IMR-90 (cell line): ENCODE measurements at regions not wholly inside any gene's neighbourhood (a gene's known extent, or its start where the extent isn't known, plus 50 kb on each side); places are given as distances from the start of the nearest gene placed in this dataset.

ENCODE experiments used
- BHLHE40 ChIP-seq: fragments of 150-350 bp; IDR thresholded peaks from 2 replicates; pipeline ENCODE4 v1.6.1; 2016; ENCODE audit warnings: mild to moderate bottlenecking, low read depth, low read length
- CEBPB ChIP-seq: IDR thresholded peaks from 2 replicates; pipeline ENCODE4 v1.6.1; 2012; ENCODE audit warnings: low read depth, low read length, improper control_type of control experiment
- CHD1 ChIP-seq: IDR thresholded peaks from 2 replicates; pipeline ENCODE4 v1.6.1; 2012; ENCODE audit warnings: low read depth, low read length, improper control_type of control experiment
- FOS ChIP-seq: fragments of 150-350 bp; IDR thresholded peaks from 2 replicates; pipeline ENCODE4 v1.6.1; 2016; ENCODE audit warnings: low read depth, low read length
- MAFK ChIP-seq: IDR thresholded peaks from 2 replicates; pipeline ENCODE4 v1.6.1; 2012; ENCODE audit warnings: low read depth, low read length, improper control_type of control experiment
- MAZ ChIP-seq: IDR thresholded peaks from 2 replicates; pipeline ENCODE4 v1.6.1; 2012; ENCODE audit warnings: low read depth, mild to moderate bottlenecking, low read length, improper control_type of control experiment, moderate library complexity, borderline replicate concordance
- NFE2L2 ChIP-seq: fragments of 150-350 bp; IDR thresholded peaks from 2 replicates; pipeline ENCODE4 v1.6.1; 2016; ENCODE audit warnings: low read depth, mild to moderate bottlenecking, low read length
- POLR2A ChIP-seq: IDR thresholded peaks from 2 replicates; pipeline ENCODE4 v1.6.1; 2012; ENCODE audit warnings: mild to moderate bottlenecking, low read depth, low read length
- RAD21 ChIP-seq: IDR thresholded peaks from 2 replicates; pipeline ENCODE4 v1.6.1; 2012; ENCODE audit warnings: low read length, improper control_type of control experiment
- RFX5 ChIP-seq: IDR thresholded peaks from 2 replicates; pipeline ENCODE4 v1.8.0; 2012; ENCODE audit warnings: low read depth, mild to moderate bottlenecking, low read length, moderate library complexity
- TF ChIP-seq, protein P1 (sequence below): conservative IDR thresholded peaks from 2 replicates; pipeline ENCODE4 v1.5.1; 2012; ENCODE audit warnings: mild to moderate bottlenecking, low read depth, low read length, improper control_type of control experiment
- TF ChIP-seq, protein P2 (sequence below): fragments of 150-350 bp; IDR thresholded peaks from 2 replicates; pipeline ENCODE4 v1.6.1; 2017; ENCODE audit warnings: mild to moderate bottlenecking, antibody characterized with exemption, low read length, low read depth

DNA sequence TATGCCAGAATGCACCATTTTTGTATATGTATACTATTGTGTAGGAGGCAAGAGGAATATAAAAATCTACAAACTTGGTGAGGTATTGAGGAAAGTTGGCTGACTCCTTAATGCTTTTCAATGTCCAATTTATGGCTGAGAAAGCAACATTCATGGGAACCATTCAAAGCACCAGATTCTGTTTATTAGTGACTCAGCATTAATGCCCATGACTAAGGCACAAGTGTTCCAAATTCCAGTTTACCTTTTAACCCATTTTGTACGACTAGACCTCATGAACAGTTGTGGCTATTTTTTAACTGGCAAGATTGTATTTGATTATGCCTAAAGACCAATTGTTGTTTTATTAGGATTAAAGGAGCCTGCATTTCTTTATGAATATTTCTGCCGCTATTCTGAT lies 375.4 kb upstream of the ATP2B1 start:
- TF ChIP-seq CHD1 (no peak), RAD21 (no peak), BHLHE40 (no peak), POLR2A (no peak), MAFK (peak; percentile 83), FOS (no peak), MAZ (no peak), CEBPB (no peak), NFE2L2 (peak; percentile 92), RFX5 (no peak)
- TF ChIP-seq, protein P1, sequence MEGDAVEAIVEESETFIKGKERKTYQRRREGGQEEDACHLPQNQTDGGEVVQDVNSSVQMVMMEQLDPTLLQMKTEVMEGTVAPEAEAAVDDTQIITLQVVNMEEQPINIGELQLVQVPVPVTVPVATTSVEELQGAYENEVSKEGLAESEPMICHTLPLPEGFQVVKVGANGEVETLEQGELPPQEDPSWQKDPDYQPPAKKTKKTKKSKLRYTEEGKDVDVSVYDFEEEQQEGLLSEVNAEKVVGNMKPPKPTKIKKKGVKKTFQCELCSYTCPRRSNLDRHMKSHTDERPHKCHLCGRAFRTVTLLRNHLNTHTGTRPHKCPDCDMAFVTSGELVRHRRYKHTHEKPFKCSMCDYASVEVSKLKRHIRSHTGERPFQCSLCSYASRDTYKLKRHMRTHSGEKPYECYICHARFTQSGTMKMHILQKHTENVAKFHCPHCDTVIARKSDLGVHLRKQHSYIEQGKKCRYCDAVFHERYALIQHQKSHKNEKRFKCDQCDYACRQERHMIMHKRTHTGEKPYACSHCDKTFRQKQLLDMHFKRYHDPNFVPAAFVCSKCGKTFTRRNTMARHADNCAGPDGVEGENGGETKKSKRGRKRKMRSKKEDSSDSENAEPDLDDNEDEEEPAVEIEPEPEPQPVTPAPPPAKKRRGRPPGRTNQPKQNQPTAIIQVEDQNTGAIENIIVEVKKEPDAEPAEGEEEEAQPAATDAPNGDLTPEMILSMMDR, result no peak
- TF ChIP-seq, protein P2, sequence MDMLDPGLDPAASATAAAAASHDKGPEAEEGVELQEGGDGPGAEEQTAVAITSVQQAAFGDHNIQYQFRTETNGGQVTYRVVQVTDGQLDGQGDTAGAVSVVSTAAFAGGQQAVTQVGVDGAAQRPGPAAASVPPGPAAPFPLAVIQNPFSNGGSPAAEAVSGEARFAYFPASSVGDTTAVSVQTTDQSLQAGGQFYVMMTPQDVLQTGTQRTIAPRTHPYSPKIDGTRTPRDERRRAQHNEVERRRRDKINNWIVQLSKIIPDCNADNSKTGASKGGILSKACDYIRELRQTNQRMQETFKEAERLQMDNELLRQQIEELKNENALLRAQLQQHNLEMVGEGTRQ, result no peak
